Endothelial cell (in vitro differentiated cells): ENCODE measurements at regions not wholly inside any gene's neighbourhood (a gene's known extent, or its start where the extent isn't known, plus 50 kb on each side); places are given as distances from the start of the nearest gene placed in this dataset.

Experiments
- DNase-seq: peaks from one replicate; pipeline ENCODE4 v3.0.0; 2021; ENCODE audit warnings: low spot score
- H3K27ac Mint-ChIP-seq: one replicate; pipeline ENCODE4 v1.8.0; 2021; ENCODE audit warnings: mixed read lengths, inconsistent platforms; ENCODE audit not compliant: unreplicated experiment
- H3K27me3 Mint-ChIP-seq: one replicate; pipeline ENCODE4 v1.8.0; 2021; ENCODE audit warnings: mild to moderate bottlenecking, moderate library complexity, mixed read lengths, inconsistent platforms; ENCODE audit not compliant: unreplicated experiment
- H3K36me3 Mint-ChIP-seq: one replicate; pipeline ENCODE4 v1.8.0; 2021; ENCODE audit warnings: mild to moderate bottlenecking, low read depth, mixed read lengths, inconsistent platforms; ENCODE audit not compliant: unreplicated experiment
- H3K4me1 Mint-ChIP-seq: one replicate; pipeline ENCODE4 v1.8.0; 2021; ENCODE audit warnings: mild to moderate bottlenecking, mixed read lengths, inconsistent platforms; ENCODE audit not compliant: unreplicated experiment
- H3K4me3 Mint-ChIP-seq: one replicate; pipeline ENCODE4 v1.8.0; 2021; ENCODE audit warnings: mild to moderate bottlenecking, mixed read lengths, inconsistent platforms; ENCODE audit not compliant: unreplicated experiment
- H3K9me3 Mint-ChIP-seq: one replicate; pipeline ENCODE4 v1.8.0; 2021; ENCODE audit warnings: mixed read lengths, inconsistent platforms; ENCODE audit not compliant: unreplicated experiment
- CTCF ChIP-seq: fragments of 200-600 bp; sonication (generic); IDR thresholded peaks from one replicate; pipeline ENCODE4 v1.5.0; 2021; ENCODE audit warnings: antibody characterized with exemption; ENCODE audit not compliant: unreplicated experiment

- no peaks in the 10 kb centered on the region for H3K9me3 Mint-ChIP-seq
- H3K27me3 Mint-ChIP-seq = peaks cover 1% of the 10 kb centered on the region
- H3K36me3 Mint-ChIP-seq = no peaks in the 10 kb centered on the region
- no peak overlapping the region for H3K4me3 Mint-ChIP-seq
- peaks cover 8% of the 10 kb centered on the region for H3K4me1 Mint-ChIP-seq
- H3K27ac Mint-ChIP-seq = no peak overlapping the region
- TF ChIP-seq CTCF = no peak
- no peak for DNase-seq
Measured at GRCh38 chr3:31218082-31218481, 314.6 kb upstream of the STT3B start.

DNA sequence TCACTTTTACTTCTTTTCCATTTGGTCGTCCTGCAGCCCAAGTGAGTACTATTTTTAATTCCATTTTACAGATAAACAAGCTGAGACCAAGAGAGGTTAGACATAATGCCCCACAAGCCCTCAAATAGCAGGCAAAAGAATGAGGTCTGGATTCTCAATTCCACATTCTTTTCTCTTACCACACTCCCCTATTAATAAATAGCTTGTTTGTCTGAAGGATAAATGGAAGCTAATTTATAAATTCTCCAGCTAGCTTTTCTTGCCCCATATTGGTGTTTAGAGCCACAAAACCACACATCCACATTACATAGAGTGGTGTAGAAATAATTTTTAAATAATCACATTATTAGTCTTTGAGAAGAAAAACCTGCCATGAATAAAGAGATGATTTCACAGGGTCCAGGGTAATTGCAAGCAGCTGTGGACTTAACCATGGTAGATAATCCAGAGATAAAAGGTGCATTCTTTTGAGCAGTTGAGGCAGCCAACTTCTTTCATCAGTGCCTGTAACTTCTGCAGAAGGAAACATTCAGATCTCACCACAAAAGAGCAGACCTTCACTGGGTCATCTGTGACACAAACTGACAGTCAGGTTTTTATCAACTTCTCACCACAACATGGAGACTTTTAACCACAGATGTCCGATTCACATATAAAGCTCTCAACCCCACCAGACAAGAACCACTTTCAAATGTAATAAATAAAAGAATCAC, 313.4 kb upstream of the STT3B start:
- no peaks in the 10 kb centered on the region for H3K36me3 Mint-ChIP-seq
- DNase-seq = no peak
- H3K4me1 Mint-ChIP-seq = peaks cover 10% of the 10 kb centered on the region
- H3K4me3 Mint-ChIP-seq = no peak overlapping the region
- H3K9me3 Mint-ChIP-seq = no peaks in the 10 kb centered on the region
- no peak for TF ChIP-seq CTCF
- no peak overlapping the region for H3K27ac Mint-ChIP-seq
- peaks cover 6% of the 10 kb centered on the region for H3K27me3 Mint-ChIP-seq

DNA sequence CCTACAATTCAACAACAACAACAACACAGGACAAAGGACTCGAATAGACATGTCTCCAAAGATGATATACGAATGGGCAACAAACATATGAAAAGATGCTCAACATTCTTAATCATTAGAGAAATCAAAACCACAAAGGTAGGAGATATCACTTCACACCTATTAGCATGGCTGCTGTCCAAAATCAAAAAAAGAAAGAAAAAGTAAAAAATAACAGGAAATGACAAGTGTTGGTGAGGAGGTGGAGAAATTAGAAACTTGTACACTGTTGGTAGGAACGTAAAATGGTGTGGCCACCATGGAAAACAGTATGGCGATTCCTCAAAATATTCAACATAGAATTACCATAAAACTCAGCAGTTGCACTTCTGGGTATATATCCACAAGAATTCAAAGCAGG, 312.3 kb upstream of the STT3B start:
- Mint-ChIP-seq H3K4me1 (peaks cover 9% of the 10 kb centered on the region), H3K9me3 (no peaks in the 10 kb centered on the region), H3K27ac (no peak overlapping the region), H3K27me3 (peaks cover 6% of the 10 kb centered on the region), H3K4me3 (no peak overlapping the region), H3K36me3 (no peaks in the 10 kb centered on the region)
- no peak for DNase-seq
- TF ChIP-seq CTCF = no peak

DNA sequence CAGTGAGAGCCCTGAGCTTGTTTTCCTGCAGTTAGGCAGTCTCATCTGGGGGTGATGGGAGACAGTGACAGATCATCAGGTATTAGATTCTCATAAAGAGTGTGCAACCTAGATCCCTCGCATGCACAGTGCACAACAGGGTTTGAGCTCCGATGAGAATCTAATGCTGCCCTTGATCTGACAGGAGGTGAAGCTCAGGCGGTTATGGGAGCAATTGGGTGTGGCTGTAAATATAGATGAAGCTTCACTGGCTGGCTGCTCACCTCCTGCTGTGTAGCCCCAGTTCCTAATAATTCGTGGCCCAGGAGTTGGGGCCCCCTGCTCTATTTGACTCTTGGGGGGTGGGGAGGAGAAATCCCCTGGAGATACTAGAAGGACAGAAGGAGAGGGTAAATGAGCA, 309.4 kb upstream of the STT3B start:
- peaks cover 24% of the 10 kb centered on the region for H3K4me1 Mint-ChIP-seq
- no peaks in the 10 kb centered on the region for H3K36me3 Mint-ChIP-seq
- peaks cover 4% of the 10 kb centered on the region for H3K27me3 Mint-ChIP-seq
- H3K4me3 Mint-ChIP-seq = no peak overlapping the region
- no peak for TF ChIP-seq CTCF
- no peak for DNase-seq
- no peak overlapping the region for H3K27ac Mint-ChIP-seq
- no peaks in the 10 kb centered on the region for H3K9me3 Mint-ChIP-seq

- peaks cover 24% of the 10 kb centered on the region for H3K4me1 Mint-ChIP-seq
- no peaks in the 10 kb centered on the region for H3K36me3 Mint-ChIP-seq
- no peak for DNase-seq
- no peak overlapping the region for H3K27ac Mint-ChIP-seq
- peaks cover 4% of the 10 kb centered on the region for H3K27me3 Mint-ChIP-seq
- no peak for TF ChIP-seq CTCF
- H3K9me3 Mint-ChIP-seq = no peaks in the 10 kb centered on the region
- H3K4me3 Mint-ChIP-seq = no peak overlapping the region
Measured at GRCh38 chr3:31224936-31225335, 307.8 kb upstream of the STT3B start.
